HPDE6-E6E7 (cell line): ENCODE measurements at regions not wholly inside any gene's neighbourhood (a gene's known extent, or its start where the extent isn't known, plus 50 kb on each side); places are given as distances from the start of the nearest gene placed in this dataset.
"Not testable (repeated sequence)": the region's sequence is repeated elsewhere in the genome, so short reads cannot be mapped to it uniquely, and the experiment has no call there.

Source experiments
- DNase-seq: peaks from one replicate; pipeline ENCODE4 v3.0.0; 2011; ENCODE audit warnings: missing footprints; ENCODE audit errors: extremely low spot score

- no peak for DNase-seq
Observed at GRCh38 chr10:20406281-20407104, 490.6 kb downstream of the NEBL start.

GRCh38 chr10:20405761-20406160, 491.4 kb downstream of the NEBL start:
- no peak for DNase-seq

GRCh38 chr10:20405050-20405449, 492.1 kb downstream of the NEBL start:
- DNase-seq, result no peak

DNA sequence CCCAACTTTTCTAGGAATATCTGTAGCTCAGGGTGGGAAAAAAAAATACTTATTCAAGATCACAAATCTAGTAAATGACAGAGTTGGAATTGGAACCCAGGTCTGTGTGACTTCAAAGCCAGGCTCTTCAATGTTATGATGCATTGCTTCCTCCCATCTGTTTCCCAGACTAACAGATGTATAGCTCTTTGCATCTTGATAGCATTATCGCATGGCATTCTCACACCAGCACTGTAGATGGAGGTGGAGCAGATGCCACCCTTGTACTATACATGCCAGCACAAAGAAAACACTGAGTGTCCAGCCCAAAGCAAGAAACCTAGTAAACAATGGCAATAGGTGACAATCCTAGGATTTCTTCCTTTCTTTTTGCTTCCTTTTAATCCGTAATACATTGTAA, 497.3 kb downstream of the NEBL start:
- DNase-seq, result no peak

DNA sequence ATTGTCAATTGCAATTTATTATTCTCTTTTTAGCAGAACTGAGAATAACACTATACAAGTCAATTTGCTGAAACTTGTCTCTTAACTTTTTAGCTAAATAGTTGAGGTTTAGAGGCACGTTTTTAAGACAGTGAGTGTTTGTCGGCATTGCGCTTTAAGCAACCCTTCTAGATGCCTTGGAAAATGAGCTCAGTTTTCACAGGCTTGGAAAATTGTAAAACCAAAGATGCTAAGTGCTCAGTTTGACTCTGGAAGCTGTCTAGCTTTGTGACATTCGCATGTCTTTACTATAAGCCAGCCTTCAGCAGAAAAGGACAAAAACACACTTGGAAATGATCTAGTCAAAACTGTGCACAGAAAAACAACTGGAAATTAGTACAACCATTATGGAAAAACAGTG, 500.4 kb downstream of the NEBL start:
- DNase-seq, result no peak

GRCh38 chr10:20396205-20396604, 500.9 kb downstream of the NEBL start:
- DNase-seq, result no peak

- DNase-seq, result no peak
Observed at GRCh38 chr10:20391629-20392028, 505.5 kb downstream of the NEBL start.

DNA sequence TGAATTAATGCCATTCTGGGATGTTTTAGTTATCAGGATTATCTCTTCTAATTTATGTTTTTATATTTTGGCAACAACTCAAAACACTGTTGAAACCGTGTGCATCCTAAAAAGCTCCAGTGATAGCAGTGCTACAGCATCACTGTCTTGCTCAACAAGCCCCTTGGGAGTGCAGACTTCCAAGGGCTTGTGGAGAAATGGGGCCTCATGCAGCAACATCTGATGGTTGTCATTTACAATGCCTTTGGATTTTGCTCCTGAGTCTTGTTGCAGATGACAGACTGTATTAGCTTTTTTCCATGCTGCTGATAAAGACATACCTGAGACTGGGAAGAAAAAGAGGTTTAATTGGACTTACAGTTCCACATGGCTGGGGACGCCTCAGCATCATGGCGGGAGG, 515.4 kb downstream of the NEBL start:
- DNase-seq, result no peak

DNA sequence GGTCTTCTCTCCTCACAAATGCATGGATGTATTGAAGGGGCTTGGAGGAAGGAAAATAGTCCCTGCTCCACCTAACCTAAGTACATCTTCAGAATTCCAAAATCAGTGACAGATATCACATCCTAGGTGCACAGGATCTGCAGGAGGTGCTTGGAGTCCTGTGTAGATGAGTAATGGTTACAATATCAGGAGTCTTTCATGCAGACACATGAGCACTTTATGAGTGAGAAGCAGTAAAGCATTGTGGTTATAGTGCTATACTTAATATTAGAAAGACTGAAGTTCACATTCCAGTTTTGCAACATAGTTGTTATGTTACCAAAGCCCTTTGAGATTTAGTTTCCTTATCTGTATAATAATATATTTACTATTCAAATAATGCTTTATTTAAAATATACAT, 516.7 kb downstream of the NEBL start:
- DNase-seq, result no peak

DNA sequence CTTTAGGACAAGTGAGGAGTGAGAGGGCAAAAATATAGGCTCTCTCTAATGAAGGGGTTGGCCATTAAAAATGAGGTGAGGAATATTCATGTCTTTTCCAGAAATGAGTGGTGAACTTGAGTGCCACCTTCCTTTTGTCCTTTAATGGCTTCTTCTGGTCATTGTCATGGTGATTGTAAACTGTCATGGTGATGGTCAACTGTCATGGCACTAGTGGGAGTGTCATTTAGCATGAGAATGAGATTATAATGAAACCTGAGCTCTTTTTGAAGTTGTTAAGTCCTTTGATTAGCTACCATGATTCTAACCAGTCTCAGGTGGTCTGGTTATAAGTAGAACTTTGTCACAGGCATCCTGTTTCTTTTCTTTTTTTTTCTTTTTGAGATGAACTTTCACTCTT, 524.4 kb downstream of the NEBL start:
- no peak for DNase-seq

- DNase-seq, result not testable (repeated sequence)
Observed at GRCh38 chr10:20370977-20371533, 526.1 kb downstream of the NEBL start.

- no peak for DNase-seq
Observed at GRCh38 chr10:20369863-20370736, 527.0 kb downstream of the NEBL start.

- no peak for DNase-seq
Observed at GRCh38 chr10:20363684-20364083, 533.4 kb downstream of the NEBL start.

- DNase-seq, result no peak
Observed at GRCh38 chr10:20355915-20356314, 539.7 kb downstream of the PLXDC2 start.

GRCh38 chr10:20355011-20355410, 538.8 kb downstream of the PLXDC2 start:
- DNase-seq, result no peak

- DNase-seq, result no peak
Observed at GRCh38 chr10:20354166-20354565, 537.9 kb downstream of the PLXDC2 start.

- no peak for DNase-seq
Observed at GRCh38 chr10:20350509-20350908, 534.3 kb downstream of the PLXDC2 start.

GRCh38 chr10:20343036-20343435, 526.8 kb downstream of the PLXDC2 start:
- no peak for DNase-seq
